DND-41 (cell line): ENCODE measurements at regions not wholly inside any gene's neighbourhood (a gene's known extent, or its start where the extent isn't known, plus 50 kb on each side); places are given as distances from the start of the nearest gene placed in this dataset.

Source experiments
- ATAC-seq: fragments of 200-7000 bp; cut with Tn5 transposase; 3 replicates; pipeline ENCODE4 v1.9.1; 2021; ENCODE audit warnings: low read depth; ENCODE audit not compliant: insufficient read depth
- DNase-seq: peaks from one replicate; pipeline ENCODE4 v3.0.0-alpha.2; 2020
- H2AFZ ChIP-seq: 2 replicates; pipeline ENCODE4 v1.6.0; 2012; ENCODE audit warnings: low read depth, low read length
- H3K27ac ChIP-seq: 2 replicates; pipeline ENCODE4 v1.5.1; 2012; ENCODE audit warnings: low read length, inconsistent platforms
- H3K27me3 ChIP-seq: fragments of 200-600 bp; sonication (generic); 2 replicates; pipeline ENCODE4 v1.6.0; 2012; ENCODE audit warnings: low read length, mild to moderate bottlenecking, inconsistent platforms; ENCODE audit not compliant: insufficient read depth, poor library complexity
- H3K36me3 ChIP-seq: 2 replicates; pipeline ENCODE4 v1.5.1; 2012; ENCODE audit warnings: low read length, inconsistent platforms; ENCODE audit not compliant: insufficient read depth
- H3K4me1 ChIP-seq: 2 replicates; pipeline ENCODE4 v1.5.1; 2012; ENCODE audit warnings: mild to moderate bottlenecking, low read length; ENCODE audit not compliant: insufficient read depth
- H3K4me2 ChIP-seq: 2 replicates; pipeline ENCODE4 v1.6.0; 2012; ENCODE audit warnings: mild to moderate bottlenecking, moderate library complexity, low read length, inconsistent platforms; ENCODE audit not compliant: insufficient read depth
- H3K4me3 ChIP-seq, 2 experiments: fragments of 200-600 bp in 1 of 2; shearing (Covaris generic) in 1 of 2; 2 replicates each; pipeline ENCODE4 v1.5.1; 2012 to 2016; ENCODE audit warnings: inconsistent platforms in 2 of 2, low read length in 2 of 2, mild to moderate bottlenecking in 2 of 2, low read depth in 1 of 2, moderate library complexity in 1 of 2
- H3K79me2 ChIP-seq: 2 replicates; pipeline ENCODE4 v1.6.0; 2012; ENCODE audit warnings: low read length, inconsistent platforms; ENCODE audit not compliant: insufficient read depth
- H3K9ac ChIP-seq: 2 replicates; pipeline ENCODE4 v1.6.0; 2012; ENCODE audit warnings: low read depth, mild to moderate bottlenecking, inconsistent platforms, low read length, moderate library complexity
- H3K9me3 ChIP-seq: 2 replicates; pipeline ENCODE4 v1.5.1; 2012; ENCODE audit warnings: low read length, moderate library complexity, mild to moderate bottlenecking, inconsistent platforms; ENCODE audit not compliant: insufficient read depth, severe bottlenecking
- H4K20me1 ChIP-seq: 2 replicates; pipeline ENCODE4 v1.6.0; 2012; ENCODE audit warnings: low read length; ENCODE audit not compliant: insufficient read depth
- CTCF ChIP-seq: IDR thresholded peaks from 2 replicates; pipeline ENCODE4 v1.5.1; 2012; ENCODE audit warnings: borderline replicate concordance, low read length, moderate library complexity, mild to moderate bottlenecking; ENCODE audit not compliant: poor library complexity, severe bottlenecking; ENCODE audit errors: extremely low read depth
- EZH2 ChIP-seq: IDR thresholded peaks from 3 replicates; pipeline ENCODE4 v1.6.1; 2012; ENCODE audit warnings: borderline replicate concordance, low read depth, mild to moderate bottlenecking, moderate library complexity, low read length, inconsistent platforms; ENCODE audit not compliant: severe bottlenecking

- TF ChIP-seq EZH2 (no peak), CTCF (no peak)
- H3K27ac ChIP-seq: no peak overlapping the region
- no peak overlapping the region for H3K4me3 ChIP-seq
- H3K4me1 ChIP-seq: no peaks in the 10 kb centered on the region
- H3K79me2 ChIP-seq: no peaks in the 10 kb centered on the region
- H2AFZ ChIP-seq: no peak overlapping the region
- H3K9ac ChIP-seq: no peak overlapping the region
- no peaks in the 10 kb centered on the region for H3K36me3 ChIP-seq
- no peaks in the 10 kb centered on the region for H4K20me1 ChIP-seq
- no peak for ATAC-seq
- no peak overlapping the region for H3K4me2 ChIP-seq
- no peaks in the 10 kb centered on the region for H3K27me3 ChIP-seq
- no peaks in the 10 kb centered on the region for H3K9me3 ChIP-seq
- no peak for DNase-seq
Measured at GRCh38 chr6:114718716-114719270, 376.0 kb upstream of the HS3ST5 start.

GRCh38 chr6:114718186-114718585 is 375.4 kb upstream of the HS3ST5 start:
- Histone ChIP-seq H3K36me3 (no peaks in the 10 kb centered on the region), H3K4me3 (no peak overlapping the region), H3K9me3 (no peaks in the 10 kb centered on the region), H3K9ac (no peak overlapping the region), H2AFZ (no peak overlapping the region), H3K79me2 (no peaks in the 10 kb centered on the region), H3K27ac (no peak overlapping the region), H3K4me2 (no peak overlapping the region), H3K4me1 (no peaks in the 10 kb centered on the region), H3K27me3 (no peaks in the 10 kb centered on the region), H4K20me1 (no peaks in the 10 kb centered on the region)
- no peak for DNase-seq
- ATAC-seq: no peak
- no peak for TF ChIP-seq CTCF
- TF ChIP-seq EZH2: no peak

- H3K79me2 ChIP-seq: no peaks in the 10 kb centered on the region
- H3K9ac ChIP-seq: no peak overlapping the region
- H2AFZ ChIP-seq: no peak overlapping the region
- H3K27ac ChIP-seq: no peak overlapping the region
- no peak overlapping the region for H3K4me3 ChIP-seq
- DNase-seq (no peak), ATAC-seq (no peak)
- no peaks in the 10 kb centered on the region for H3K36me3 ChIP-seq
- H4K20me1 ChIP-seq: no peaks in the 10 kb centered on the region
- H3K4me1 ChIP-seq: no peaks in the 10 kb centered on the region
- no peak overlapping the region for H3K4me2 ChIP-seq
- TF ChIP-seq EZH2: no peak
- no peak for TF ChIP-seq CTCF
- no peaks in the 10 kb centered on the region for H3K27me3 ChIP-seq
- no peaks in the 10 kb centered on the region for H3K9me3 ChIP-seq
Measured at GRCh38 chr6:114714836-114715507, 372.1 kb upstream of the HS3ST5 start.
